Ascending aorta (tissue), 2 donors: ENCODE measurements at regions not wholly inside any gene's neighbourhood (a gene's known extent, or its start where the extent isn't known, plus 50 kb on each side); places are given as distances from the start of the nearest gene placed in this dataset.

Experiments
- DNase-seq, 2 donors: peaks; one replicate each; pipeline ENCODE4 v3.0.0-alpha.2; 2019; ENCODE audit warnings: low spot score in 2 of 2
- H3K27ac ChIP-seq, 2 donors: fragments of 200-600 bp; sonication (generic); one replicate each; pipeline ENCODE4 v1.5.1; 2016 to 2017; ENCODE audit warnings: mild to moderate bottlenecking in 1 of 2
- H3K27me3 ChIP-seq: fragments of 200-600 bp; sonication (generic); one replicate; pipeline ENCODE4 v1.5.1; 2017
- H3K36me3 ChIP-seq, 2 donors: fragments of 200-600 bp; sonication (generic); one replicate each; pipeline ENCODE4 v1.5.1; 2016
- H3K4me1 ChIP-seq, 2 donors: fragments of 200-600 bp; sonication (generic); one replicate each; pipeline ENCODE4 v1.5.1; 2016 to 2017; ENCODE audit warnings: mild to moderate bottlenecking in 1 of 2
- H3K4me3 ChIP-seq, 2 donors: fragments of 200-600 bp; sonication (generic); one replicate each; pipeline ENCODE4 v1.5.1; 2016 to 2017; ENCODE audit warnings: mild to moderate bottlenecking in 1 of 2
- H3K9me3 ChIP-seq, 2 donors: fragments of 200-600 bp; sonication (generic); one replicate each; pipeline ENCODE4 v1.5.1; 2016
- intact Hi-C: fragments of 100-400 bp; cut with DNase I; formaldehyde crosslinking; loops from one replicate; pipeline ENCODE4 v1.15.1; 2023
- TF ChIP-seq, protein P1 (sequence below), 3 experiments: fragments of 200-600 bp in 2 of 3; fragments of 450-650 bp in 1 of 3; sonication (generic) in 2 of 3; IDR thresholded peaks; one replicate each; pipeline ENCODE4 v1.5.1; 2016 to 2019; ENCODE audit warnings: antibody characterized with exemption in 3 of 3, mild to moderate bottlenecking in 1 of 3, moderate library complexity in 1 of 3

DNA sequence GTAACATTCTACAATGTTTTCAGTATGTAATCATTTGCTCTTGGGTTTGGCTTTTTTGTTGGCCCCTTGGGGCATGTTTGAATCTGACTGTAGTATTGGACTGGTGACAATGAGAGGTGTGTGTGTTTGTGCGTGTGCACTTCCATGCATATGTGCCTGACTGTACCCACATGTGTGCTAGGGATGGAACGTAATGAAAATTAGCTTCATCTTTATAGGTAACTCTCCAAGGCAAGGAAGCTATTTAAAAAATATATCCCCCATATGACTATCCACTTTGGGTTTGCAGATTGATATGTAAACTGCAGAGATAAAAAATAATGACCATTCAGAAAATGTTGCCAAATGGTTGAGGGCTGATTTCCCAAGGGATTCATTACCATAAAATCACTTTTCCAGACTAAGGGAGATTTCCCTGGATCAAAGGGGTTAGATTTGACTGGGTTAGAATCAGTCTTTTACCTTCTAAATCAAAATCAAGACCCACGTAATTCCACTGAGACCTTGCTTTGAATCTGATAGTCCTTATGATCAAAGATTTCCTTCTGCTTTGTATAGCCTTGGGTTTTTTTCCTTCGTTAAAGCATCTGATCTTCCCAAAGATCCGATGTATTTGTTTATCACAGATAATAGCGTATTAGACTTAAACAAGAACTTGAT lies 189.7 kb downstream of the CENPF start:
- no peak overlapping the region for H3K4me3 ChIP-seq
- intact Hi-C loops = no loop called here
- H3K4me1 ChIP-seq = no peaks in the 10 kb centered on the region
- no peak overlapping the region for H3K27ac ChIP-seq
- H3K27me3 ChIP-seq = no peaks in the 10 kb centered on the region
- no peak for DNase-seq
- TF ChIP-seq, protein P1, sequence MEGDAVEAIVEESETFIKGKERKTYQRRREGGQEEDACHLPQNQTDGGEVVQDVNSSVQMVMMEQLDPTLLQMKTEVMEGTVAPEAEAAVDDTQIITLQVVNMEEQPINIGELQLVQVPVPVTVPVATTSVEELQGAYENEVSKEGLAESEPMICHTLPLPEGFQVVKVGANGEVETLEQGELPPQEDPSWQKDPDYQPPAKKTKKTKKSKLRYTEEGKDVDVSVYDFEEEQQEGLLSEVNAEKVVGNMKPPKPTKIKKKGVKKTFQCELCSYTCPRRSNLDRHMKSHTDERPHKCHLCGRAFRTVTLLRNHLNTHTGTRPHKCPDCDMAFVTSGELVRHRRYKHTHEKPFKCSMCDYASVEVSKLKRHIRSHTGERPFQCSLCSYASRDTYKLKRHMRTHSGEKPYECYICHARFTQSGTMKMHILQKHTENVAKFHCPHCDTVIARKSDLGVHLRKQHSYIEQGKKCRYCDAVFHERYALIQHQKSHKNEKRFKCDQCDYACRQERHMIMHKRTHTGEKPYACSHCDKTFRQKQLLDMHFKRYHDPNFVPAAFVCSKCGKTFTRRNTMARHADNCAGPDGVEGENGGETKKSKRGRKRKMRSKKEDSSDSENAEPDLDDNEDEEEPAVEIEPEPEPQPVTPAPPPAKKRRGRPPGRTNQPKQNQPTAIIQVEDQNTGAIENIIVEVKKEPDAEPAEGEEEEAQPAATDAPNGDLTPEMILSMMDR (IDR thresholded peaks at IDR 0.05) = no peak
- H3K9me3 ChIP-seq = no peaks in the 10 kb centered on the region
- H3K36me3 ChIP-seq = no peaks in the 10 kb centered on the region

DNA sequence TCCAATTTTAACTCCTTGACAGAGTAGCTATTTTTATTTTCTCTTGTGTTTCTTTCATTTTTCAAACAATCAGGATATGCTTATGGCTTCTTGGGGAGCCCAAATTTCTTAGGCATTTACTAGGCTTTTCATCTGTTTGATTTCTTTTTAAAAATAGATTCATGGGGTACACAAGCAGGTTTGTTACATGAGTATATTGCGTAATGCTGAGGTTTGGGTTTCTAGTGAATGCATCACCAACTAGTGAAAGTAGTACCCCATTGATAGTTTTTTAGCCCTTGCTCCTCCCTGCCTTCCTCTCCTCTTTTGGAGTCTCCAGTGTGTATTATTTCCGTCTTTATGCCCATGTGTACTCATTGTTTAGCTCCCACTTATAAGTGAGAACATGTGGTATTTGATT lies 190.7 kb downstream of the CENPF start:
- no peak overlapping the region for H3K27ac ChIP-seq
- no peaks in the 10 kb centered on the region for H3K9me3 ChIP-seq
- intact Hi-C loops = no loop called here
- no peaks in the 10 kb centered on the region for H3K36me3 ChIP-seq
- H3K4me1 ChIP-seq = no peaks in the 10 kb centered on the region
- H3K27me3 ChIP-seq = no peaks in the 10 kb centered on the region
- no peak overlapping the region for H3K4me3 ChIP-seq
- DNase-seq = no peak
- TF ChIP-seq, protein P1 (IDR thresholded peaks at IDR 0.05) = no peak

DNA sequence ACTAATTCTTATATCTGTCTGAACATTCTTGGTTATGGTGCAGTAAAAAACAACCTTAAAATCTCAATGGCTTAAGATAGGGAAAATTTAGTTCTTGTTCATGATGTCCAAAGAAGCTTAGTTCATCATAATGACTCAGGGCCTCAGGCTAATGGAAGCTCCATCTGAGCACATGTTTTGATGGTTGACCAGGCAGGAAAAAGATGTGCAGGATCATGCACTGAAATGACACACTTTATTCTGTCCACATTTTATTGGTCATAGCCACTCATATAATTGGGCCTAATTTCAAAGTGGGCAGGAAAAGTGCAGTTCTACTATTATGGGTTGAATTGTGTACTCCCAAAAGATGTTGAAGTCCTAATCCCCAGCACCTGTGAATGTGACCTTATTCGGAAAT lies 198.2 kb downstream of the CENPF start:
- no peaks in the 10 kb centered on the region for H3K4me1 ChIP-seq
- peaks cover 0 to 2% of the 10 kb centered on the region in 2 donors for H3K9me3 ChIP-seq
- no peaks in the 10 kb centered on the region for H3K27me3 ChIP-seq
- DNase-seq = no peak
- H3K4me3 ChIP-seq = no peak overlapping the region
- intact Hi-C loops = no loop called here
- no peaks in the 10 kb centered on the region for H3K36me3 ChIP-seq
- TF ChIP-seq, protein P1 (IDR thresholded peaks at IDR 0.05) = no peak
- no peak overlapping the region for H3K27ac ChIP-seq

DNA sequence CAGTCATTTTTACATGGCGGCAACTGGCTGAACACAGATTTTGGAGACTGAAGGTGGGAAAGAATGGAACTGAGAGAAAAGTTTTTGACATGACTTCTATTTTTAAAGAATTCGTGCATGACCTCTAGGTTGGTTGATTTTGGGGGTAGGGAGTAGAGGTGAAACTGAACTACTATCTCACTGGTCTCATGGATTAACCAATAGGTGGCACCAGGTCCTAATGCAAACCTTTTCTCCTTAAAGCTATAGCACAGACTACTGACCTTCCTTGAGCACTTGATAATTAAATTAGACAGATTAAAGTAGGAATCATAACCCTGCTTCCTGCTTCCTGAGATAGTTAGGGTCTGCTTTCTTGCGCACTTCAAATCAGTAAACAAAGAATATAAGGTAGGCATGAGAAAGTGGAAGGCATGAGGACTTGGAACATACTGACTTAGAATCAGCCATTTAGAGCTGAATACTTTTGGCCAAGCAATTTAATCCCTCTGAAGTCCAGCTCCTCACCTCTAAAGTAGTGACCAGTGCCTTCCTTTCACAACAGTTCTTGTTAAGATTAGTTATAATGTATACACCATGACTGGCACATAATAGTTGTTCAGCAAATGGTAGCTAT lies 206.0 kb downstream of the CENPF start:
- DNase-seq = no peak
- TF ChIP-seq, protein P1 (IDR thresholded peaks at IDR 0.05) = no peak
- no peaks in the 10 kb centered on the region for H3K27me3 ChIP-seq
- intact Hi-C loops = no loop called here
- no peak overlapping the region for H3K4me3 ChIP-seq
- no peak overlapping the region for H3K27ac ChIP-seq
- no peaks in the 10 kb centered on the region for H3K36me3 ChIP-seq
- H3K4me1 ChIP-seq = no peaks in the 10 kb centered on the region
- H3K9me3 ChIP-seq = peaks cover 0 to 2% of the 10 kb centered on the region in 2 donors

DNA sequence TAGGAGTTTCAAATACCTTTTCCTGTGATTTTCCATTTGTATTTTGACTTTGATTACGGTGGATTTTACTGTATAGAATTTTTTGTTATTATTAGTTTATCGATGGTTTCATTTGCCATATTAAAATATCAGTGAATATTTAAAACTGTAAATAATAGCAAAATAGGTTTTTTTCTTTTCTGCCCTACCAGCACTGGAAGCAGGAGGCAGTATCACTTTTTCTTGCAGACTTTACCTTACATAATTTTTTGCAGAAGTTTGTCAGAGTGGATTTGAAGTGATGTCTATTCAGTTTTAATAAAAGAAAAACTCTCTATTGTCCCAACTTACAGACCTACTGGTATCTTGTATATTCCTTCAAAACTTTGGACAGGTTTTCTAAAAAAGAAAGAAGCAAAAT lies 213.6 kb downstream of the CENPF start:
- H3K27me3 ChIP-seq = no peaks in the 10 kb centered on the region
- H3K36me3 ChIP-seq = no peaks in the 10 kb centered on the region
- H3K27ac ChIP-seq = no peak overlapping the region
- no peaks in the 10 kb centered on the region for H3K4me1 ChIP-seq
- DNase-seq = no peak
- H3K4me3 ChIP-seq = no peak overlapping the region
- H3K9me3 ChIP-seq = no peaks in the 10 kb centered on the region
- intact Hi-C loops = no loop called here
- TF ChIP-seq, protein P1 (IDR thresholded peaks at IDR 0.05) = no peak
